ENCODE measurements at regions not wholly inside any gene's neighbourhood (a gene's known extent, or its start where the extent isn't known, plus 50 kb on each side); places are given as distances from the start of the nearest gene placed in this dataset.
"Not testable (repeated sequence)": the region's sequence is repeated elsewhere in the genome, so short reads cannot be mapped to it uniquely, and the experiment has no call there.

DNA sequence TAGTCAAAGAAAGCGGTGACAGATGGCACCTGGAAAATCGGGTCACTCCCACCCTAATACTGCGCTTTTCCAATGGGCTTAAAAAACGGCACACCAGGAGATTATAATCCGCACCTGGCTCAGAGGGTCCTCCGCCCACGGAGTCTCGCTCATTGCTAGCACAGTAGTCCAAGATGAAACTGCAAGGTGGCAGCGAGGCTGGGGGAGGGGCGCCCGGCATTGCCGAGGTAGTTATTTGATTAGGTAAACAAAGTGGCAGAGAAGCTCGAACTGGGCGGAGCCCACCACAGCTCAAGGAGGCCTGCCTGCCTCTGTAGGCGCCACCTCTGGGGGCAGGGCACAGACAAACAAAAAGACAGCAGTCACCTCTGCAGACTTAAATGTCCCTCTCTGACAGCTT, 521.1 kb downstream of the ETNK1 start:
- TF ChIP-seq, protein P1, sequence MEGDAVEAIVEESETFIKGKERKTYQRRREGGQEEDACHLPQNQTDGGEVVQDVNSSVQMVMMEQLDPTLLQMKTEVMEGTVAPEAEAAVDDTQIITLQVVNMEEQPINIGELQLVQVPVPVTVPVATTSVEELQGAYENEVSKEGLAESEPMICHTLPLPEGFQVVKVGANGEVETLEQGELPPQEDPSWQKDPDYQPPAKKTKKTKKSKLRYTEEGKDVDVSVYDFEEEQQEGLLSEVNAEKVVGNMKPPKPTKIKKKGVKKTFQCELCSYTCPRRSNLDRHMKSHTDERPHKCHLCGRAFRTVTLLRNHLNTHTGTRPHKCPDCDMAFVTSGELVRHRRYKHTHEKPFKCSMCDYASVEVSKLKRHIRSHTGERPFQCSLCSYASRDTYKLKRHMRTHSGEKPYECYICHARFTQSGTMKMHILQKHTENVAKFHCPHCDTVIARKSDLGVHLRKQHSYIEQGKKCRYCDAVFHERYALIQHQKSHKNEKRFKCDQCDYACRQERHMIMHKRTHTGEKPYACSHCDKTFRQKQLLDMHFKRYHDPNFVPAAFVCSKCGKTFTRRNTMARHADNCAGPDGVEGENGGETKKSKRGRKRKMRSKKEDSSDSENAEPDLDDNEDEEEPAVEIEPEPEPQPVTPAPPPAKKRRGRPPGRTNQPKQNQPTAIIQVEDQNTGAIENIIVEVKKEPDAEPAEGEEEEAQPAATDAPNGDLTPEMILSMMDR (optimal IDR thresholded peaks at IDR 0.05 in 1 of 3, IDR thresholded peaks at IDR 0.05 in 1 of 3, conservative IDR thresholded peaks at IDR 0.05 in 1 of 3; ENCODE audit: extremely low read depth in 1 of 3, insufficient read depth in 2 of 3, low read length in 3 of 3), result not testable (repeated sequence)
- not testable (repeated sequence) for TF ChIP-seq EZH2 (IDR thresholded peaks at IDR 0.05; ENCODE audit: low read length)

All from keratinocyte (primary cell).